ENCODE measurements at regions not wholly inside any gene's neighbourhood (a gene's known extent, or its start where the extent isn't known, plus 50 kb on each side); places are given as distances from the start of the nearest gene placed in this dataset.

DNA sequence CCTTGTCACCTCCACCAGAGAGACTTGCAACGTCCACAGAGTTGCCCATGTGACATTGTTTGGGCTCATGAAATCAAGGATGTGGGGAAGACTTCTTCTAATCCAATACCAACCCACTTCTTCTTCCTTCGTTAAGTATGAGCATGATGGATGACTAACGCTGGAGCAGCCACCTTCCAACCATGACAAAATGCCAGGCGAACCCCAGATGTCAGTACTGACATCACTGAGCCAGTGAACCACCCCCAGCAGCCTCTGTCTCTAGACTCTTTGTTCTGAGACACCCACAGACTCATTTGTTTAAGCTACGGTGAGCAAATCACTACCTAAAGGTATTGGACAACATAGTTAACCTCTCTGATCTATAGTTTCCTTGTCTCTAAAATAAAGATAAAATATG, 123.7 kb downstream of the GRIN2B start:
- no peaks in the 10 kb centered on the region for H3K4me1 ChIP-seq
- no peak overlapping the region for H3K27ac ChIP-seq
- no peak for DNase-seq (ENCODE audit: low spot score)
- H3K36me3 ChIP-seq, result no peaks in the 10 kb centered on the region
- no peaks in the 10 kb centered on the region for H3K27me3 ChIP-seq
- no peaks in the 10 kb centered on the region for H3K9me3 ChIP-seq
- no peak overlapping the region for H3K4me3 ChIP-seq
- TF ChIP-seq, protein P1, sequence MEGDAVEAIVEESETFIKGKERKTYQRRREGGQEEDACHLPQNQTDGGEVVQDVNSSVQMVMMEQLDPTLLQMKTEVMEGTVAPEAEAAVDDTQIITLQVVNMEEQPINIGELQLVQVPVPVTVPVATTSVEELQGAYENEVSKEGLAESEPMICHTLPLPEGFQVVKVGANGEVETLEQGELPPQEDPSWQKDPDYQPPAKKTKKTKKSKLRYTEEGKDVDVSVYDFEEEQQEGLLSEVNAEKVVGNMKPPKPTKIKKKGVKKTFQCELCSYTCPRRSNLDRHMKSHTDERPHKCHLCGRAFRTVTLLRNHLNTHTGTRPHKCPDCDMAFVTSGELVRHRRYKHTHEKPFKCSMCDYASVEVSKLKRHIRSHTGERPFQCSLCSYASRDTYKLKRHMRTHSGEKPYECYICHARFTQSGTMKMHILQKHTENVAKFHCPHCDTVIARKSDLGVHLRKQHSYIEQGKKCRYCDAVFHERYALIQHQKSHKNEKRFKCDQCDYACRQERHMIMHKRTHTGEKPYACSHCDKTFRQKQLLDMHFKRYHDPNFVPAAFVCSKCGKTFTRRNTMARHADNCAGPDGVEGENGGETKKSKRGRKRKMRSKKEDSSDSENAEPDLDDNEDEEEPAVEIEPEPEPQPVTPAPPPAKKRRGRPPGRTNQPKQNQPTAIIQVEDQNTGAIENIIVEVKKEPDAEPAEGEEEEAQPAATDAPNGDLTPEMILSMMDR (IDR thresholded peaks at IDR 0.05), result no peak

DNA sequence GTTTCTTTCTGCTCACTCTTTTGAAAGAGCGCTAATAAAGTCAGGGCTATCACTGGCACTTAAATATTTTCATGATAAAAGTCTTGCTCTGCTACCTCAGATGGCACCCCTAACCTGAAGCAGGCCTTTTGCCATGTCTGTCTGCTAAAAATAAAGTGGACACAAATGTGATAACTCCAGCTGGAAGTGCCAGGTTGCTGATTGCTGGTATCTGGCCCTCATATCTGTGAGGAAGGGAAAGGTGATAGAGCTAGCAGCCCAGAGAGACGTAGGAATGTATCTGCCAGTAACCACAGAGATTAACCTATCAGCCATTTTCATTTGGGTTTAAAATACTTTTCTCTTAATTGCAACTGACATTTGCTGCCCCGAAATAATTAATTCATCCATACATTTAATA, 127.9 kb downstream of the GRIN2B start:
- H3K4me1 ChIP-seq, result no peaks in the 10 kb centered on the region
- no peak overlapping the region for H3K4me3 ChIP-seq
- DNase-seq (ENCODE audit: low spot score), result no peak
- TF ChIP-seq, protein P1 (IDR thresholded peaks at IDR 0.05), result no peak
- H3K36me3 ChIP-seq, result no peaks in the 10 kb centered on the region
- H3K9me3 ChIP-seq, result no peaks in the 10 kb centered on the region
- H3K27ac ChIP-seq, result no peak overlapping the region
- no peaks in the 10 kb centered on the region for H3K27me3 ChIP-seq

DNA sequence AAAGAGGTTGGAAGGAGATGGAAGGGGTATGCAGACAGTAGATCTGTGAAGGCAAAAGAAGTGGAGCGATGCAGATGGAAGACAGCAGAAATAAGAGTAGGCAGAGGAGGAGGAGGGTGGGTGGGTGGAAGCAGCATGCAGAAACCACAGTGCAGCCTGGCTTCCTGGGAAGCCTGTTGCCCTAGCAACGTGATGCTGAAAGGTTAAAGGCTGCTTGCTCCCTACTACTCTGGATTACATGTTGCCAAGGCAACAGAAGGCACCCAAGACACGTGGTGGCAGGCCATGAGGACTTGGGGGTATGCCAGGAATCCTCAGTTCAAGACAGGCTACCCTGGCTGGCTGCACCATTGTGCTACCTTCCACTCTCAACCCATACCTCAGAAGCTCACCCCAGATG, 129.6 kb downstream of the GRIN2B start:
- H3K4me1 ChIP-seq, result no peaks in the 10 kb centered on the region
- H3K36me3 ChIP-seq, result no peaks in the 10 kb centered on the region
- no peak for DNase-seq (ENCODE audit: low spot score)
- TF ChIP-seq, protein P1 (IDR thresholded peaks at IDR 0.05), result no peak
- H3K4me3 ChIP-seq, result no peak overlapping the region
- no peaks in the 10 kb centered on the region for H3K27me3 ChIP-seq
- no peak overlapping the region for H3K27ac ChIP-seq
- H3K9me3 ChIP-seq, result no peaks in the 10 kb centered on the region

DNA sequence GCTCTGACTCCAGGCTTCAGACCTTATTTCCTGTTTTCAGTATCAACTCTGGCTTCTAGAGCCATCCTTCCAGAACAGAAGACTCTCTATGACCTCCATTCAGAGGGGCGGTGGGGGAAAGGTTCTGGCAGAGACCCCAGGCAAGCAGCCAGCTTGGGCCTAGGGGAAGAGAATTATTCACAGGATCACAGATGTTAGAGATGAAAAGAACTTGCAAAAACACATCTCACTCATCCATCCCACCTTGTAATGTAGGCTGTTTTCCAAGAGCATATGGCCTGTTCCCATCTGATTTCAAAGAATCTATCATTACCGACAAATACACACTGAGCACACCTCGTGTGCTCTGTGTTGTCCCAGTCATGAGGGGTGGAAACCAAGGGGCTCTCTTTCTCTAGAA, 131.9 kb downstream of the GRIN2B start:
- Histone ChIP-seq H3K36me3 (no peaks in the 10 kb centered on the region), H3K27me3 (no peaks in the 10 kb centered on the region), H3K4me3 (no peak overlapping the region), H3K4me1 (no peaks in the 10 kb centered on the region), H3K27ac (no peak overlapping the region), H3K9me3 (no peaks in the 10 kb centered on the region)
- DNase-seq (ENCODE audit: low spot score), result no peak
- TF ChIP-seq, protein P1 (IDR thresholded peaks at IDR 0.05), result no peak

DNA sequence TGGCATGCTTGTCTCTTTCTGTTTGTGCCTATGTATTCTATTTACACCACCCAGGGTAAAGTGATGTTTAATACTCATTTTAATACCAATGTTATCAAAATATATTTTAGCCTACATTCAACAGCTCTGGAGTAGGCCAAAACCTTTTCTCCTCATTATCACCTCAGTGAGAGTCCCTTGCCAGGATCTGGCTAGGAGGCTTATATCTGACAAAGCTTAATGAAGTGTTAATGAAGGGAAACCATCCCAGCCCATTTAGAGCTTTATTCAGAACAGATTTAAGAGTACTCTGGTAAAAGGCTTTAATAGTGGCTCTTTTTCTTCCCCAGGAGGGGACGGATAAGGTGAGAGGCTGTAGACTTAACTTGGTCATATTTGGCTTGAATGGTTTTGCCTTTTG, 137.6 kb downstream of the GRIN2B start:
- no peaks in the 10 kb centered on the region for H3K36me3 ChIP-seq
- H3K4me1 ChIP-seq, result no peaks in the 10 kb centered on the region
- no peaks in the 10 kb centered on the region for H3K9me3 ChIP-seq
- TF ChIP-seq, protein P1 (IDR thresholded peaks at IDR 0.05), result no peak
- no peak for DNase-seq (ENCODE audit: low spot score)
- H3K4me3 ChIP-seq, result no peak overlapping the region
- no peaks in the 10 kb centered on the region for H3K27me3 ChIP-seq
- H3K27ac ChIP-seq, result no peak overlapping the region

DNA sequence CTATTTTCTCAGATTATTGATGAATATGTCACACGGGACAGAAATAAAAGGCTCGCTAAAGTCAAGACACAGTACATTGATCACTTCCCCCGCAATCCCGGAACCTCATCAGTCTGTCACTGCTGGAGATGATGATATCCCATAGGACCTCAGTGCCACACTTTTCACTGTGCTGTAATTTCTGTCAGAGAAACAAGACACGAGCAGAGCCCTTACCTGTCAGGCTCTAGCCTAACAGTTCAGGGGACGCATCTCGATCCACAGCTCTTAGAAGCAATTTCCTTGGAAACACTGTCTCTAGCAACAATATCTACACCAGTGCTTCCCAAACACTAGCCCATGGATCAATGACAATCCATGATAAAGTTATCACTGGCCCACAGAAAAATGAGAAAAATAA, 140.0 kb downstream of the GRIN2B start:
- TF ChIP-seq, protein P1 (IDR thresholded peaks at IDR 0.05), result no peak
- Histone ChIP-seq H3K9me3 (no peaks in the 10 kb centered on the region), H3K4me1 (no peaks in the 10 kb centered on the region), H3K27me3 (no peaks in the 10 kb centered on the region), H3K36me3 (no peaks in the 10 kb centered on the region), H3K27ac (no peak overlapping the region), H3K4me3 (no peak overlapping the region)
- no peak for DNase-seq (ENCODE audit: low spot score)

Data from right atrium auricular region (tissue), 2 donors.